Right lobe of liver (tissue), 4 donors: ENCODE measurements at regions not wholly inside any gene's neighbourhood (a gene's known extent, or its start where the extent isn't known, plus 50 kb on each side); places are given as distances from the start of the nearest gene placed in this dataset.

Experiments used
- CTCF ChIP-seq, 4 donors: fragments of 200-600 bp in 3 of 4; fragments of 450-650 bp in 1 of 4; IDR thresholded peaks; one replicate each; pipeline versions ENCODE4 v1.5.1 to v1.8.0; 2016 to 2022; ENCODE audit warnings: antibody characterized with exemption in 4 of 4, mild to moderate bottlenecking in 2 of 4
- POLR2A ChIP-seq: fragments of 450-650 bp; IDR thresholded peaks from one replicate; pipeline ENCODE4 v1.6.1; 2017; ENCODE audit warnings: antibody characterized with exemption, mild to moderate bottlenecking
- donor health status: DM: no; HTN: no; CAD: no.
- donor health status: DM: no; HTN: no; CAD: no.
- donor health status: DM: no; HTN: yes; CAD: no.

DNA sequence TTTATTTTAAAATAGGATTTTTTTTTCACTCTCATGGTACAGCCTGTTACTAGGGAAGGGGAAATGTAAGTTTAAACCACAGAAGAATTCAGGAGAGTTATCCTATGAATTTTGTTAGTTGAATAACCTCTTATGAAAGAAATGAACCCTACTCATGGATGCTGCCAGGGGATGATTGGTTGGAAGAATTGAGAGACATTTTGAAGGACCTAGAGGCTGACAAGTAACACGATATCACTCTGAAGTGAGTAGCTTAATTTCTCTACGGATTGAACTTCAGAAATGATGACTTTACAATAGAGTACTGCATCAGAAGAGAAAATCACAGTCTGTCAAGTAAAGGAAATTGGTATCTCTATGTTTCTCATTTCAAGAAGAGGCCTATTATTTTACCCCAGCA, 1346.2 kb downstream of the SUCLG1 start:
- TF ChIP-seq POLR2A: no peak
- no peak for TF ChIP-seq CTCF (IDR thresholded peaks at IDR 0.05)
